Loucy (cell line): ENCODE measurements at regions not wholly inside any gene's neighbourhood (a gene's known extent, or its start where the extent isn't known, plus 50 kb on each side); places are given as distances from the start of the nearest gene placed in this dataset.

Experiments
- EZH2phosphoT487 ChIP-seq: fragments of 200-600 bp; IDR thresholded peaks from 2 replicates; pipeline ENCODE4 v1.6.1; 2018; ENCODE audit warnings: antibody characterized with exemption, mild to moderate bottlenecking, moderate library complexity, borderline replicate concordance
- TF ChIP-seq, protein P1 (sequence below): fragments of 200-600 bp; sonication (generic); conservative IDR thresholded peaks from 2 replicates; pipeline ENCODE4 v1.5.1; 2014; ENCODE audit warnings: mild to moderate bottlenecking, antibody characterized with exemption, low read length

DNA sequence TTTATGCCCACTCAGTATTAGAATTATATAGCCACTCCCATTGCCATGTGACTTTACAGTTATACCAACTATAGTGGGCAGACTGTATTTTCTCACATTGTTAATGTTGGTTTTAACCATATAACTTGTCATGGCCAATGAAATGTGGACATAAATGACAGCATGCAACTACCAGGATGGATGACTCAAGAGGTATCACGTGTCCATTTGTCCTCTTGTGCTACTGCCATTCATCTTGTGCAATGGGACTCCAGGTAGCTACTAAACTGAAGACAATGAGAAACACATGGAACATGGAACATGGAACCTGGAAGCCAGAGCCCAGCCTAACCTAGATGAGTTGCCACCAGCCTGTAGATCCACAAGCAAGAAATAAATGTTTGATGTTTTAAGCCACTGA, 242.7 kb upstream of the IPO5 start:
- TF ChIP-seq, protein P1, sequence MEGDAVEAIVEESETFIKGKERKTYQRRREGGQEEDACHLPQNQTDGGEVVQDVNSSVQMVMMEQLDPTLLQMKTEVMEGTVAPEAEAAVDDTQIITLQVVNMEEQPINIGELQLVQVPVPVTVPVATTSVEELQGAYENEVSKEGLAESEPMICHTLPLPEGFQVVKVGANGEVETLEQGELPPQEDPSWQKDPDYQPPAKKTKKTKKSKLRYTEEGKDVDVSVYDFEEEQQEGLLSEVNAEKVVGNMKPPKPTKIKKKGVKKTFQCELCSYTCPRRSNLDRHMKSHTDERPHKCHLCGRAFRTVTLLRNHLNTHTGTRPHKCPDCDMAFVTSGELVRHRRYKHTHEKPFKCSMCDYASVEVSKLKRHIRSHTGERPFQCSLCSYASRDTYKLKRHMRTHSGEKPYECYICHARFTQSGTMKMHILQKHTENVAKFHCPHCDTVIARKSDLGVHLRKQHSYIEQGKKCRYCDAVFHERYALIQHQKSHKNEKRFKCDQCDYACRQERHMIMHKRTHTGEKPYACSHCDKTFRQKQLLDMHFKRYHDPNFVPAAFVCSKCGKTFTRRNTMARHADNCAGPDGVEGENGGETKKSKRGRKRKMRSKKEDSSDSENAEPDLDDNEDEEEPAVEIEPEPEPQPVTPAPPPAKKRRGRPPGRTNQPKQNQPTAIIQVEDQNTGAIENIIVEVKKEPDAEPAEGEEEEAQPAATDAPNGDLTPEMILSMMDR, result no peak
- no peak for TF ChIP-seq EZH2phosphoT487
